Stimulated activated CD8-positive, alpha-beta memory T cell treated with anti-CD3 and anti-CD28 coated beads, Interleukin-7, amount 100 ng/mL, for 24 hours (primary cell): ENCODE measurements at regions not wholly inside any gene's neighbourhood (a gene's known extent, or its start where the extent isn't known, plus 50 kb on each side); places are given as distances from the start of the nearest gene placed in this dataset.

Experiments used
- DNase-seq: peaks from one replicate; pipeline ENCODE4 v3.0.0-alpha.2; 2020; ENCODE audit warnings: low read depth

DNA sequence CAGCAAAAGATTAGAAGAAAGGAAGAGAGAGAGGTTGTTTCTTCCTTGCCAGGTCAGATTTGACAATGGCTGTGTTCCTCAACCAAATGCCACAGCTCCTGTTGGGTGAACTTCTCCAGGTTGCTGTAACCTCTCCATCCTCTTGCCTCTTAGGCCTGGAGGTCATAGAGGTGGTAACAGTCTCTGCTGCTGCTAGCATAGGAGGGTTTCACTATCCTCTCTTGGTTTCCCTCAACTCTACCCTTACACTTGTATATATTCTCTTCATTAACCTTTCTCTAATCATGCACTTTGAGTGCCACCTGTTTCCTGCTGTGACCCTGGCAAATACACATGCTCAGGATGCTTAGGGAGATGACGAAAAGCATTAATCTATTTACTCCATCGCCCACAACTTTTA is 67.7 kb upstream of the HIF1A start:
- no peak for DNase-seq

DNA sequence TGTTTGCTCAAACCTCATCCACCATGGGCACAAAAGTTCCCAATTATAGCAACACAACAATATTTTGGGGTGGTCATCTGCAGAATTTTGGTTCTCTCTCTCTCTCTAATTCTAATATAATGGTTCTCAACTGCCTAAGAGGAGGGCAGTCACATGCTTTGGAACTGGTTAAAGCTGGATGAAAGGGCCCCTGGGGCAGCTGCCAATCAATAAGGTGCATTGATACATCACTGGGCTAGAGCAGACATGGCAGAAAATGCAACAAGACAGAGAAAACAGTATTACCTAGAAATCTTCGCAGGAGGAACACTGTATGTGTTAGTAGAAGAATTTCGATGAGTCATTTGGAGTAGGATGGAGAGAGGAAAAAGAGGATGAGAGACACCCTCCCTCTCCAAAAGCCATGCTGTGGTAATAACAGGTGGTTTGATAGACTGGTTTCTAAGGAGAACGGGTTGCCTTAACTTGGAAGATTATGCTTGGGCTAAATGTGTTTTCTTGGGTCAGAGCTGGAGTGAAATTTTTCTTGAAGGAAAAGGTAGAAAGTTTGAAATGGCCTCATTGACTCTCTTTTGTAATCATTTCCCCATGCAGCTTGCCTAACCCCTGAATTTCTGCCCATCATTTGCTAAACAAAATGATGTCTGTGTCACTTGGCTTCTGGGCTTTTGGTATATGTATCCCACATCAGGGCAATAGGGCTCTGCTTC is 67.1 kb upstream of the HIF1A start:
- DNase-seq = no peak

DNA sequence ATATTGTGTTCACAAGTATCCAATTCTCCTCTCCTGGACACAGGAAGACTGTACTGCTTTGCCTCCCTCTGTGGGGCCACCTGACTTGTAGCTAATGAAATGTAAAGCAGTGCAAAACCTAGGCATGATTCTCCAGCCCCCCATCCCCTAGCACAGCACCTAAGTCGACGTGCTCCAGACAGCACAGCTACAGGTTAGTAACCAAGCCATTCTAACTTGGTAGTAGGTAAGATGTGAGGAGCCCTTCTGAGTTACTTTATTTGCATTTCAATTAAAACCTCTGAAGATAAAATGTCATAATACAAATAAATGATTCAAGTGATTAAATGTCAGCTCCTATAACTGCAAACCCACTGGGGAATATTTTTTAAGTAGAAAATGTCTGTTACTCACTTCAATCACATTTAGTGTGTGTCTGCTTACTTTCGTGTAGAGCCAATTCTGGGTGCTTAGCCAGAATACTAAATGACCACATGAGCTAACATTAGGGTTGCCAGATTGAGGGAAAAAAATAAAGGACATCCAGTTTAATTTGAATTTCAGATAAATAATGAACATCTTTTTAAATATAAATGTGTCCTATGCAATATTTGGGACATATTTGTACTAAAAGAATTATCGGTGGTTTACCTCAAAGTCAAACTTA is 64.8 kb upstream of the HIF1A start:
- no peak for DNase-seq

DNA sequence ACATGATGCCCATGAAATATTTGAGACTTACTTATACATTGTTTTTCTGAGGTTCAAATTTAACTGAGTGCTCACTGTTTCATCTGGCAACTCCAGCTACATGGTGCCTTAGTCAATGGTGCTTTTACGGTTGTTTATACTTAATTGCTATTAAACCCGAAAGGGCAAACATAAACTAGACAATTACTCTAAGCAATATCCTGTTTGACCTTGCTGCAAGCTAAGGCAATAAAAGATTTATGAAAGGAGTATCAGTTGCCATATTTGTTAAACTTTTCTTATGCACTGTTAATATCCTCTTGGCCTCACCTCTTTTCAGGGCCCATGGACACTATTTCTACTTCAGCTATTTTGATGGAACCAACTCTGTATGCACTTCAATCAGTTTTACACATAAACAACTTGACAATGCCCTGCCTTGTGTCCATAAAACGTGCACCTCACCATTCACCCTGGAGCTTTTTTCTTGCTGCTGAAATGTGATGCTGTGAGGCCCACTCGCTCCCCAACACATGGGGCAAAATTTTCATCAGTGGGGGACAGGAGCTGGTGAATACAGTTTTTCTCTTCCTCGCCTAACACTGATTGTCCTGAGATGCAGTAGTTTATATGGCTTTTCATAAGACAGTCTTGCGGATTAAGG is 64.1 kb upstream of the HIF1A start:
- DNase-seq = no peak

DNA sequence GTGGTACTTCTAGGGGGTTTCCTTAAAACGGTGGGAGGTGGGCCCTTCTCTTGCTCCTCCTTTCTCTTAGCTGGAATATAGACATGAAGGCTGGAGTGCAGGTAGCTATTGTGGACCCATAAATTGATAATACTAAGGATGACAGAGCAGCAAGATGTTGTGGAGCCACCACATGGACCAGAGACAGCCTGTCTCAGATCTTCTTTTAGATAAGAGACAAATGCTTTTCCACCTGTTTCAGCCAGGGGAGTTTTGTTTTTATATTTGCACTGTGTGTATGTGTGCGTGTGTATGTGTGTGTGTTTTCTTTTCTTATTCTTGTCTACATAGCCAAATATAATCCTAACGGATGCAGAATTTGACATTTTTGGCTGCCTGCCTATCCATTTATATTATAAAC is 62.9 kb upstream of the HIF1A start:
- no peak for DNase-seq

DNA sequence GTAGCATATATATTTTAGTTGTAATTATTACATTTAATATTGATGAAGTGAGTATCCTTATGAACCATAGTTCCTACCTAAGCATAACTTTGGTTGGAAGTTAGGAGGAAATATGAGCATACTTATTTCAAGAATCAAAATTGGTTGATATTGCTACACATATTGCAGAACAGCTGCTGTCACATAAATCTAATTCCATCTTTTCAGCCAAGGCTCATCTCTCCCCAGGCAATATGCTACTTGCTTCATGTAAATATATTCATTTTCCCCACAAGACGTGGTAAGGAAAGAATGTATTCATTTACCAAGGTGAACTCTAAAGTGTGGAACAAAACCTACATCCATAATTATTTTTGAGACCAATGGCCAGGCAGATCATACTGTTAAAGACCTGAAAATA is 62.5 kb upstream of the HIF1A start:
- no peak for DNase-seq

DNA sequence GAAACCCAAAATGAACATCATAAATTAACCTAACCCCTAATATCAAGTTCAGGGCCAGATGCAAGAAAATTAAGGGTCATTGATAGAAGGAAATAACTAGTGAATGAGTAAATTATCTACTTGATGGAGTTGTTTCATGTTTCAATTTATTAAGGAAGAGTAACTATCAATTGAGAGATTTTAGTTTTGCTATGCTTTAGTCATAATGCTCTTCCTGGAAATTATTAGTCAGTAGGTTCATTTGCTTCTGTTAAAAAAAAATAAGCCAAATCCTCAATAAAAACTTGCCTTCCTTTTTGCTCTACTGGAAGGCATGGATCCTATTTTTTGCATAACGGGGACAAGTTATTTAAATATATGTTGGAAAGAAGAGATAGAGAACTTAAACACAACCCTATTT is 59.0 kb upstream of the HIF1A start:
- no peak for DNase-seq

DNA sequence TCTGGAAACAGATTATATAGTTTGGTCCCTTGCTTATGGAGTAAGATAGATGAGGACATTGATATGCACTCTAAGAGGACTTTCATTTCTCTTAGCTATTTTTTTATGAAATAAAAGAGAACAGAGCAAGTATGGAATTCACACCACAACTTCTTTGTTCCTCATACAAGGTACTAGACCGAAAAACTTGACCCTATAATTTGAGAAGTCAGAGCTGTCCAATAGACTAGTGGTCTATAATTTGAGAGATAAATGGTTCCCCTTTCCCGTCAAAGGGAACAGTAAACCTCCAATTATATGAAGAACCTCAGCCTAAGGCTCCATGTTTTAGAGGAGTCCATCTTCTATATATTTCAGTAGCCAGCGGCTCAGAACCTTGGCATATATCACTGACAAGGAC is 58.5 kb upstream of the HIF1A start:
- DNase-seq = no peak

DNA sequence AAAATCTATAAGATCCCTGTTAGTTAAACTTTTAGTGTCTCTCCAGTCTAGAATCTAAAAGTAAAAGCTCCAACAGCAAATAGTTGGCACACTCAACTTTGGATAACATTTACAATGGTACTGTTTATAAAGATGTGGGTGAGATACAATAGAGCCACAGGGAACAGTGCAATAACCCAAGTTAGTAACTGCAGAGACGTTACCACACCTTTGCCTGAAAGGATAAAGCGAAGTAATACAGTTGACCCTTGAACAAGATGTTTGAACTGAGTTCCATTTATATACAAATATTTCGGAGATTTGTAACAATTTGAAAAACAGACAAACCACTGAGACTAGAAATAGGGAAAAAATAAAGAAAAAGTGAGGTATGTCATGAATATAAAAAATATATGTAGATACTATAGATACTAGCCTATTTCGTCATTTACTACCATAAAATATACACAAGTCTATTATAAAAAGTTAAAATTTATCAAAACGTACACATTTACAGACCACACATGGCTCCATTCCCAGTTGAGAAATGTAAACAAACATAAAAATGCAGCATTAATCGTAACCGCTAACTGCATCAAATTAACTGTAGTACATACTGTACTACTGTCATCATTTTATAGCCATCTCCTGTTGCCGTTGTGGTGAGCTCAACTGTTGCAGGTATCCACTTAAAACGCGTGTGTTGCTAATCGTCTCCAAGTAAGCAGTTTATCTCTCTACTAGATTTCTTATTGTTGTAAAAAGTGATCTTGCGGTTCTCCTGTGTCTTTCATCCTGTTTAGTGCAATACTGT is 56.5 kb upstream of the HIF1A start:
- no peak for DNase-seq

DNA sequence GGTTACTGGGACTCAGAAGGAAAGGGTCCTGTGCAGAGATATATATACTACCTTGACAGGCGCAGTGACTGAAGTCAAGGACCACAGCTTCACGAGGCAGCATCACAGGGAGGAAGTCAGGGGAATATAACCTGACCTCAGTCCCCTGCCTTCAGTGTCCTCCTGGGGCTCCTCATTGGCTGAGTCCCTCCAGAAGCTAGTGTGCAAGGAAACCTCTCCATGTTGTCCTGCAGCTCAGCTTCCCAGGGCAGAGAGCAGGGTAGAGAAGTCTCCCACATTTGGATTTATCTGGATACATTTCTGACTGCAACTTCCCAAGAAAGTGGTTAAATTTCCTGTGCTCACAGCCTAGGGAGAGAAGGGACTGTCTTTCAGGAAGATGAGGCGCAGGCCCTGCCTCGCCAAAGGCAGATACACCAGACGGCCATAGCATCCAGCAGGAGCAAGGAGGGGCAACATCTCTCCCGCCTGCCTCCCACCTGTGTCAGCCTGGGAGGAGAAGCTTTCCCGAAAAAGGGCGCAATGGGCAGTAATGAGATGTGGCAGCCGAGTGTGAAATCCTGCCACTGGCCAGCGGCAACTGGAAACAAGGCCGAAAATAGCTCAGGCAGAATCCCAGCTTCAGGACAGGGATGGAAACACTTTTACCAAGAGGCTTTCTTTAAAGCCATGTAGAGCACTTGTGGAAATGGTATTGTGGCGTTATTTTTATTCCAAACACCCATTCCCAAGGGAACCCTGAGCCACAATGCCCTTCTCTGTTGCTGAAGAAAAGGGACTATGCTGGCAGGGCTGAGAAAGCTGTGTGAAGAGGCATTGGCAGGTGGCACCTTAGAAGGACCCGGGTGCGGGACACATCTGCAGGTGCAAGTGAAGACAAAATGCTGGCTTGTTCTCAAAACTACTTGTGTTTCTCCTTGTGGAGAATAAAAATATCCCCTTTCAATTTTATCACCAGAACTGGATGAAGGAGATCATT is 54.9 kb upstream of the HIF1A start:
- no peak for DNase-seq

DNA sequence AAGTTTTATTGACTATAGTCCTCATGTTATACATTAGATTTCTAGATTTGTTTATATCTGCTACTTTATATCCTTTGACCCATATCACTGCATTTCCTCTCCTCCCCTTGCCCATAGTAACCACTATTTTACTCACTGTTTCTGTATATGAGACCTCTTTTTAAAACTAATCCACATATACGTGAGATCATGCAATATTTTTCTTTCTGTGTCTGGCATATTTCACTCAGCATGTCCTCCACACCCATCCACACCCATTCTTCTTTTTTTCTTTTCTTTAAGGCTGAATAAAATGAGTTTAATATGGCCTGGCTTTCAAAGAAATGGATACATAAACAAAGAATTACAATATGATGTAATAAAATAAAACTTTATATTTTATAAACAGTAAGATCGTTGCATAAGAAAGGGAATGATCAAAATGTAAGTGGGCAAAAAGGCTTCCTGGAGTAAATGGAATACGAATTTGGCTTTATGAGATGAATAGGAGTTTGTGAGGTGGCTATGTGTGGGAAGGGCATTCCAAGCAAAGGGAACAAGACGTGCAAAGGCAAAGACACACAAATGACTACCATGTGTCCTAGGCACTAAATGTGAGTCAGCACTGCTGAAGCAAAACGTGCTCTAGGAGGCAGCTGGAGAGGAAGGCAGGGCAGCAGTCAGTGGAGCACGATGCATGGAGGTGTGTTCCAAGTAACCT is 53.2 kb upstream of the HIF1A start:
- no peak for DNase-seq

DNA sequence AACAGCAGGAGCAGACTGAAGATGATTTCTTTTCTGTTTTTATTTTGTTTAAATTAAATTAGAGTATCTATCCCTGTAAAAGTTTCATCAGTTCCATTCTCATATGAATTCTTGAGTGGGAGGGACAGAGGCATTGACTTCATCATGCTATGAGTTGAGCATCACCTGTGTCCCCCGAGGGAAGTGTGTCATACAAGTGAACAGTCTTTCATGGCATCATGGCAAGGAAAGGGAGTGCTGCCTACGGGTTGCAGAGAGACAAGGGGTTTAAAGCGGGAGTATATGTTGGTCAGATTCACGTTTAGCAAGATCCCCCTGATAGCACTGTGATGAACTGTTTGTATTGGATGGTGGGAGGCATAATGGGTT is 52.7 kb upstream of the HIF1A start:
- no peak for DNase-seq

DNA sequence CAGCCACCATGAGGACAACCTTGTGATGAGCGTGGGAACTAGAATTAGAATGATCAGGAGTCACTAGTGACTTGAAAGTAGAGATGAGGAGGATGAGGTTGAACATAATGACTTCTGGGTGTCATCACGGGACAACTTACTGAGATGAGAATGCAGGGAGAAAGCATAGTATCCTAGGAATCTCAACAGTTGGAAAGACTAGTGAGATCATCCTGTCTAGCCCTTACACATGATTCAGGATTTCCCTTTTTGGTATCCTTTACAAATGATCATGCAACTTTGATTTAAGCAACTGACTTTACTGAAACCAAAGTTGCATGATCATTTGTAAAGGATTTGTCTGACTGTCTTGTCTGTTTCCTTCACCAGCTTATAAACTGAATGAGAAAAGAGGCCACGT is 51.8 kb upstream of the HIF1A start:
- DNase-seq = no peak

DNA sequence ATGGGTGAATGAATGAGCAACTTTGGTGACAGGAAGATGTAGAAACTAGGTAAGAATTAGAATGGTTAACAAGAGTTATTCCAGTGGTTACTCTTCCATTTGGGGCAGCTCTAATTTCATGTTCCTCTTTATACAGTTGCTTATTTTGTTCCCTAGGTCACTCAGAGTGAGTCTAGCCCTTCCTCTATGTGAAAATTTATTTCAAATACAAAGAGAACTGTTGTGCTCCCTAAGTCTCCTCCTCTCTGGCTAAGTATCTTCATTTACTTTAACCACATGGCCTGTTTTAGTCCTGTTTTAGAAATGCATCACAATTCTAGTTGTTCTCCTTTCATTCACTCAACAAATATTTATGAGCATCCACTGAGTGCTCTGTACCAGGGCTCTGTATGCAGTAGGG is 51.1 kb upstream of the HIF1A start:
- no peak for DNase-seq

DNA sequence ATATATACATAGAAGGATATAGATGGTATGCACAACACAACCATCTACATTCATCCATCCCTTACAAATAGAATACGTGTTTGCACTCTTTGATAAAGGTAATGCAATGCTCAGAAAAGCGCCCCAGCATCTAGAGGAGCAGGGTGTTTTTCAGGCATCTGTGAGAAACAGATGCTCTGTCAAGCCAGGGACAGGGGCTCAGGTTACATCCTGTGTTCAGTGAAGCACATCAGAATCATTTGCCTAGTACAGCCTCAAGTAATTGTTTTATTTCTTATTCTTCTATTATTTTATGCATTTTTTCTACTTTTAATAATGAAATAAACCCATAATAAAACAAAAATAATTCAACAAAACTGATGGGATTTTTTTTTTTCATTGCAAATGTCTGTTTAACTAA is 50.5 kb upstream of the HIF1A start:
- DNase-seq = no peak

DNA sequence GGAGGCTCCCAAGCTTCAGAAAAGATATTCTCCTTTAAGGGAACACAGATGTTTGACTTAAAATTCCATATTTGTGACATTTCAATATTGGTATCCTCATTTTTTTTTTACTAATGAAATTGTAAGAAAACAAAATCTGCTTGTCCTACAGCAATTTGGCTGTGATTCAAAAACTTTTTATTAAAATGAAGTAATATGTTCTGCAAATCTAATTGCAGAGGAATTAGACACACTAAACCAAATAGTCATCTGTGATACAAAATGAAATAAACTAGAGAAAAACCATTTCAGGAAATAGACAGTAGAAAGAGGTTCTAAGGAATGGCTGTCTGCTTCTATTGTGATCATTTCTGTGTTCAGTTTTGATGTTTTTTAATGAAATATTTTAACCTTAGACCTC is 50.1 kb upstream of the HIF1A start:
- no peak for DNase-seq
